Duodenal mucosa (tissue), 2 donors: ENCODE measurements at regions not wholly inside any gene's neighbourhood (a gene's known extent, or its start where the extent isn't known, plus 50 kb on each side); places are given as distances from the start of the nearest gene placed in this dataset.

ENCODE experiments used
- H3K27ac ChIP-seq: one replicate; pipeline ENCODE4 v1.7.0; 2013; ENCODE audit warnings: low read depth, low read length
- H3K27me3 ChIP-seq, 2 donors: one replicate each; pipeline ENCODE4 v1.7.0; 2013; ENCODE audit warnings: low read length in 2 of 2, control low read depth in 1 of 2; ENCODE audit not compliant: insufficient read depth in 2 of 2, control insufficient read depth in 1 of 2
- H3K36me3 ChIP-seq, 2 donors: one replicate each; pipeline ENCODE4 v1.7.0; 2013; ENCODE audit warnings: low read length in 2 of 2, control low read depth in 1 of 2; ENCODE audit not compliant: insufficient read depth in 2 of 2, control insufficient read depth in 1 of 2
- H3K4me1 ChIP-seq, 2 donors: one replicate each; pipeline ENCODE4 v1.7.0; 2013; ENCODE audit warnings: low read length in 2 of 2, control low read depth in 1 of 2; ENCODE audit not compliant: insufficient read depth in 2 of 2, control insufficient read depth in 1 of 2
- H3K4me3 ChIP-seq, 2 donors: one replicate each; pipeline ENCODE4 v1.7.0; 2013; ENCODE audit warnings: low read length in 2 of 2, low read depth in 1 of 2
- H3K9ac ChIP-seq, 2 donors: one replicate each; pipeline ENCODE4 v1.7.0; 2013; ENCODE audit warnings: low read length in 2 of 2, low read depth in 1 of 2
- H3K9me3 ChIP-seq, 2 donors: one replicate each; pipeline ENCODE4 v1.7.0; 2013; ENCODE audit warnings: low read length in 2 of 2, control low read depth in 1 of 2; ENCODE audit not compliant: control insufficient read depth in 1 of 2

DNA sequence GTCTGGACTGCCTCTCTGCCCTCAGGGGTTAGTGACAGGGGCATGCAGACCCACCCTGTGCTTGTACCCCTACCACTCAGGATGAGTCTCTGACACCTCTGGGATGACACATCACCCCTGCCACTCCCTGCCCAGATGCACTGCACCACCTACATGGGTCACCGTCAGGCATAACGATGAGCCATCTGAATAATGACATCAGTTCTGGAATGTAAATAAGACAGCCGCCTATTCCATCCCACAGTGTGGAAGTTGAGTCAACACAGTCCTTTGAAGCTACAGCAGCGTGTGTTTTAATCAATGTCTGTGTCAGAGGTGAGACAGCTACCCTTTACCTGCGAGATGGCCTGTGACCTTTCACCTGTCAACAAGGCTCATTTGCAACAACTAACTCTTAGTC is 268.7 kb upstream of the ARRDC4 start:
- Histone ChIP-seq H3K9me3 (peaks cover 0 to 2% of the 10 kb centered on the region in 2 donors), H3K4me1 (no peaks in the 10 kb centered on the region), H3K9ac (no peak overlapping the region), H3K27me3 (no peaks in the 10 kb centered on the region), H3K36me3 (no peaks in the 10 kb centered on the region), H3K27ac (no peak overlapping the region), H3K4me3 (no peak overlapping the region)

DNA sequence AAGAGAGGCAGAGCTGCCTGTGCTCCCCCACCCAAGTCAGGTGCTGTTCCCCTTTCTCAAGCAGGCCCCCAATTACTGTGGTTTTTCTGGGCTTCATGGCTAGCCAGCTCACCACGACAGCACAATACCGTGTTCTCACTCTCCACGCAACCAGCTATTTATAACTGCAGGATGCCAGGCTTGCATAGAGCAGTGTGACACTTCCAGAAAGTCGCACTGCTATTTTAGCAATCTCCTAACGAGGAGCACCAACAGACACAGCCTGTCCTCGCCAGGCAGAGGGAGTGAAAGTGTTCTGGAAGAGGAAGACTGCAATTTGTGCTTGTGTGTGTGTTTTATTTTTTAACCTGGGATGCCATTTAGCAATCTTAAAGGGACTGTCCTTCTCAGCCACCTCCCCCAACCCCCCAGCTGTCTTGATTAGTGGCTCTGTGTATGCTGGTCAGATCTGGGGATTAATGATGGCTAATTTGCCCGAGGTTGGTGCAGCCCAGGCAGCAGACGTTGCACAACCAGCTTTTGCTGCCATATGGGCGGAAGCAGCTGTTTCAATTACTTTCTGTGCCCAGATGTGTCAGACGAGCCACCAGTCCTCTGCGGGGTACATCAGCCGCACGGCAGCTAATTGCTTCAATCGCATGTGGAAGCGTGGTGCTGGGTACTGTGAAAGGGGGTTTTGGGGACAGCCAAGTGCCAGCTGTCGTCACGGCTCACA is 268.0 kb upstream of the ARRDC4 start:
- Histone ChIP-seq H3K27ac (no peak overlapping the region), H3K27me3 (no peaks in the 10 kb centered on the region), H3K9me3 (peaks cover 0 to 2% of the 10 kb centered on the region in 2 donors), H3K36me3 (no peaks in the 10 kb centered on the region), H3K4me3 (no peak overlapping the region), H3K9ac (no peak overlapping the region), H3K4me1 (no peaks in the 10 kb centered on the region)

DNA sequence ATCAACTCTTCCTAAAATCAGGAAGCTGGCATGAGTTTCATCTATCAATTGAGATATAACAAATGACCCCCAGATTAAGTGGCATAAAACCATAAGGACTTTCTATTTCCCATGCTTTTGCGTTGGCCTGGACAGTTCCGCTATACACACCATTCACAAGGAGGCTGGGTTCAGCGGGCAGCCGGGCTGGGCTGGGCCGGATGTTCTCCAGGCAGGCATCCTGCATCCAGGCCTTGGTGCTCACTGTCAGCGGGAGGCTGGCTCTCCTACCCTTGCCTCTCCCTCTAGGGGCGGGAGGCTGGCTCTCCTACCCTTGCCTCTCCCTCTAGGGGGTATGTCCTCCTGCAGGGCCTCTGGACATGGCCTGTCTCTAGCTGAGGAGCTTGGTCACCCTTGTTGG is 266.0 kb upstream of the ARRDC4 start:
- no peak overlapping the region for H3K4me3 ChIP-seq
- no peaks in the 10 kb centered on the region for H3K27me3 ChIP-seq
- H3K27ac ChIP-seq, result no peak overlapping the region
- peaks cover 0 to 2% of the 10 kb centered on the region in 2 donors for H3K9me3 ChIP-seq
- H3K9ac ChIP-seq, result no peak overlapping the region
- no peaks in the 10 kb centered on the region for H3K4me1 ChIP-seq
- H3K36me3 ChIP-seq, result no peaks in the 10 kb centered on the region

DNA sequence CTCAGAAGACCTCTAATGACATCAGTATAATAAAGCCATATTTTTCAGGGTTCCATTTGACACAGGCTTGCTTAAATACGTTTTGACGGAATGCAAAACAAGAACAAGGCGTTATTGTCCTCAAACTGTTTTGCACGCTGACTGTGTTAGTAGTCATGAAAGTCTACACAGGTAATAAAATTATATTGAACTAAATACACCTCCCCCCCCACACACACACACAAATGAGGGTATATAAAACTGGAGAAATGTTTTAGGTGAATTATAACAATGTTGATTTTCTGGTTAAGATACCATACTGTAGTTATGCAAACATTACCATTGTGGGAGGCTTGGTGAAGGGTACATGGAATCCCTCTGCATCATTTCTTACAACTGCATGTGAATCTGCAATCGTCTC is 257.1 kb upstream of the ARRDC4 start:
- H3K27ac ChIP-seq, result no peak overlapping the region
- no peak overlapping the region for H3K4me3 ChIP-seq
- no peaks in the 10 kb centered on the region for H3K4me1 ChIP-seq
- H3K27me3 ChIP-seq, result no peaks in the 10 kb centered on the region
- no peak overlapping the region for H3K9ac ChIP-seq
- no peaks in the 10 kb centered on the region for H3K9me3 ChIP-seq
- H3K36me3 ChIP-seq, result no peaks in the 10 kb centered on the region

DNA sequence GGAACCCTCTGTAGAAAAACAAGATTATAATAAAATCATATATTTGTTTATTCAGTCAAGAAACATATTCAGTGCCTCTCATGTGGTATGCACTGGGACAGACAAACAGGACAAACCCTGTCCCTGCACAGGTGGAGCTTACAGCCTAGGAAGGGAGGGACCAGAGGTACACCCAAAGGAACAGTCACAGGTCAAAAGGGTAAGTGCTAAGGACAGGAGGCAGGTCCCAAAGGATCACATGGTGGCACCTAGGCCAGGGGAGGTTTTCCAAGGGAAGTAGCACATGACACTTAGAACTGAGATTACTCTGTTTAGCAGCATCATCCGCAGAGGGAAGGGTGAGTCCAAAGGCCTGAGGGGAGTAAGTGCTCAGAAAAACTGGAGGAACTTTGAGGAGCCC is 254.4 kb upstream of the ARRDC4 start:
- Histone ChIP-seq H3K4me3 (no peak overlapping the region), H3K27me3 (no peaks in the 10 kb centered on the region), H3K4me1 (no peaks in the 10 kb centered on the region), H3K9ac (no peak overlapping the region), H3K9me3 (no peaks in the 10 kb centered on the region), H3K36me3 (no peaks in the 10 kb centered on the region), H3K27ac (no peak overlapping the region)

DNA sequence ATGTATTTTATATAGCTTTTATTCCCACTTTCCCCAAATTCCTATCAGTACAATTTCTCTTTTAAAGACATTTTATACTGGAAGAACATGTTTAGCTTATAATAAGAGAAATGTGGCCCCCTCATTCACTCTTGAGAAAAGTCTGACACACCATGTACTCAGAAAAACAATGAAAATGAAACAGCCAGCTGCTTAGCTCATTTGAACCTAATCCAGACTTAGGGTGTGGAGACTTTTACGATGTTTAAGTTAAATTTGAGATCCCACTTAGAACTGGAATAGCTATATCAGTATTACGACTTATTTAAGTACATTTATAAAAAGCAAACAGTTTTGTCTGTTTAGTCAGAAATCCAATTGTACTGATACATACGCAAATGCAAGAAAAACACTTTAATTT is 252.3 kb upstream of the ARRDC4 start:
- no peaks in the 10 kb centered on the region for H3K27me3 ChIP-seq
- no peaks in the 10 kb centered on the region for H3K36me3 ChIP-seq
- no peak overlapping the region for H3K27ac ChIP-seq
- no peak overlapping the region for H3K9ac ChIP-seq
- H3K4me1 ChIP-seq, result no peaks in the 10 kb centered on the region
- no peaks in the 10 kb centered on the region for H3K9me3 ChIP-seq
- H3K4me3 ChIP-seq, result no peak overlapping the region

DNA sequence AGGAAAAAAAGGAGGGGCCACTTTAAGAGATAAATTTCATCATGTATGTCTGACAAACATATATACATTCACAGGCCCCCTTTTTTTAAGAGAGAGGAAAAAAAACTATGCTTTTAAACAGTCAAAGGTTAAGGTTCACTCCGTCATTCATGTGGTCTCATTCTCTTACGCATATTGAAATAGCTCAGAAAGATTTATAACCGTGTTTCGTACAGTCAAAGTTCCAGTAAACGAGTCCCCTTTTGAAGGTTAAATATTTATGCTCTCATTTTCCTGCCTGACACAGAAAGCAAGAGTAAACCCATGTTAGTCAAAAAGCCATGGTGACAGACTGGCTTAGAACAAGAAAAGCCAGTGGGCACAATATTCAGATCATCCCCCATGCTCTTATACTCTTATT is 248.0 kb upstream of the ARRDC4 start:
- no peak overlapping the region for H3K9ac ChIP-seq
- H3K9me3 ChIP-seq, result no peaks in the 10 kb centered on the region
- H3K27me3 ChIP-seq, result no peaks in the 10 kb centered on the region
- no peak overlapping the region for H3K27ac ChIP-seq
- H3K36me3 ChIP-seq, result no peaks in the 10 kb centered on the region
- H3K4me3 ChIP-seq, result no peak overlapping the region
- H3K4me1 ChIP-seq, result no peaks in the 10 kb centered on the region

DNA sequence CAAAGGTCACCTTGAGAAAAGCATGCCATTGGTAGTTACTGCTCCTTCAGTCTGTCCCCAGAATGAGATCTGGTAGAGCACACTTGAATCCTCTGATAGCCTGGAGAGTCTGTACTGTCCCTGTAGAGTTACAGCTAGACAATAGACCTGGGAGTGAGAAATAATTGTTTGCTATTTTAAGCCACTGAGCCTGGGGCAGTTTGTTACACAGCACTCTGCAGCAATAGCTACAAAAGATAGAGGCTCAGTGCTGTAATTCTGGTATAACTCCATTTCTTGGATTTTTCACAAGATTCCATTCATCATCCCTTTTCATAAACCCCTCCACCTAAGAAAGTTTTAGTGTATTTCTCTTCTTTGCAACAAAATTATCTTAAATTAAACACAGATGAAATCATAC is 242.7 kb upstream of the ARRDC4 start:
- Histone ChIP-seq H3K9ac (no peak overlapping the region), H3K4me3 (no peak overlapping the region), H3K9me3 (peaks cover 0 to 7% of the 10 kb centered on the region in 2 donors), H3K27me3 (no peaks in the 10 kb centered on the region), H3K36me3 (no peaks in the 10 kb centered on the region), H3K27ac (no peak overlapping the region), H3K4me1 (no peaks in the 10 kb centered on the region)

DNA sequence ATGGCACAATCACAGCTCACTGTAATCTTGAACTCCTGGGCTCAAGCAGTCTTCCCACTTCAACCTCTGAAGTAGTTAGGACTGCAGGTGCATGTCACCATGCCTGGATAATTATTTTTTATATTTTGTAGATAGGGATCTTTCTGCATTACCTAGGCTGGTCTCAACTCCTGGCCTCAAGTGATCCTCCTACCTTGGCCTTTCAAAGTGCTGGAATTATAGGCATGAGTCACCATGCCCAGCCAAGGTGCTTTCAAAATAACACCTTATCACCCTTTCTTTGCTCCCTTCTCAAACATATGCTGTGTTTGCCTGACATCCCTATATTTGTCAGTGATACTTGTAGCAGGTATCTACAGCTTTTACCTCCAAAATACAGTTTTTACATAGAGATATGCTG is 242.0 kb upstream of the ARRDC4 start:
- Histone ChIP-seq H3K9me3 (peaks cover 0 to 7% of the 10 kb centered on the region in 2 donors), H3K27me3 (no peaks in the 10 kb centered on the region), H3K36me3 (no peaks in the 10 kb centered on the region), H3K4me1 (no peaks in the 10 kb centered on the region), H3K9ac (no peak overlapping the region), H3K4me3 (no peak overlapping the region), H3K27ac (no peak overlapping the region)

DNA sequence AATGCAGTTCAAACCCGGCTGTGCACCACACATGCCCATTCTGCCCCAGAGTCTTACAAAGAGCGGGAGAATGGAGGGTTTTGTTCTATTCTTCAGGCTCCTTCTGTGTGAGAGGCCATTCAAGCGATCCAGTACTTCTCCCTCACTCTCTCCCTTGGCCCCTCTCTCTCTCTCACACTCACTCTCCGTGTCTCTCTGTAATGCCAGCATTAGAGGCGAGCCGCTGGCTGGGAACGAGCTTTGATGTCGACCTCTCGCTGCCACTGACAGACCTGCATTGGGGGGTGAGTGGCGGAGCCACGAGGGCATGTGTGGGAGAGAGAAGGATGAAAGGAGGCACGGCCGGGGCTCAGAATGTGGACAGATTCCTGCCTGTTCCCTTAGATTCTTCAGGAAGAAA is 231.7 kb upstream of the ARRDC4 start:
- Histone ChIP-seq H3K27me3 (no peaks in the 10 kb centered on the region), H3K4me1 (no peaks in the 10 kb centered on the region), H3K9me3 (no peaks in the 10 kb centered on the region), H3K36me3 (no peaks in the 10 kb centered on the region), H3K9ac (no peak overlapping the region), H3K27ac (no peak overlapping the region), H3K4me3 (peak overlapping the region; percentile 6 to 24)

DNA sequence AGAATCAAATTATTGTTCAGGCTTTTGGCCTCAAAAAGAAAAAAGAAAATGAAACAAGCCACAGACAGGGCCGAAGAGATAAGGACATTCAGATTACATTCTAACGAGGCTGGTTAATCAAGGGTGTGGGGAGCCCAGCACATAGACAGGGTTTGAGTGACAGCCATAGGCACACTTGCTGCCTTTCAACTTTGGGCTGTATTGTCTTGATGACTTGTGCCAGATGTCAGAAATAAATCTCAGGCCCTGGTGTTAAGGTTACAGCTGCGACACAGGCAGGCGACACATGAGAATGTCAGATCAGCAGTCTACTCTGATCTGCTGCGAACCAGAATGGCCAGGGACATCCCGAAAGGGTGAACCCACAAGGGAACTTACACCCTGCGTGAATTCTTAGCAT is 231.2 kb upstream of the ARRDC4 start:
- H3K27me3 ChIP-seq, result no peaks in the 10 kb centered on the region
- H3K4me3 ChIP-seq, result peak overlapping the region; percentile 6 to 24
- H3K4me1 ChIP-seq, result no peaks in the 10 kb centered on the region
- H3K9ac ChIP-seq, result peak overlapping the region in 1 of 2 donors; percentile 18
- no peak overlapping the region for H3K27ac ChIP-seq
- no peaks in the 10 kb centered on the region for H3K9me3 ChIP-seq
- H3K36me3 ChIP-seq, result no peaks in the 10 kb centered on the region
